ENCODE measurements at regions not wholly inside any gene's neighbourhood (a gene's known extent, or its start where the extent isn't known, plus 50 kb on each side); places are given as distances from the start of the nearest gene placed in this dataset.

DNA sequence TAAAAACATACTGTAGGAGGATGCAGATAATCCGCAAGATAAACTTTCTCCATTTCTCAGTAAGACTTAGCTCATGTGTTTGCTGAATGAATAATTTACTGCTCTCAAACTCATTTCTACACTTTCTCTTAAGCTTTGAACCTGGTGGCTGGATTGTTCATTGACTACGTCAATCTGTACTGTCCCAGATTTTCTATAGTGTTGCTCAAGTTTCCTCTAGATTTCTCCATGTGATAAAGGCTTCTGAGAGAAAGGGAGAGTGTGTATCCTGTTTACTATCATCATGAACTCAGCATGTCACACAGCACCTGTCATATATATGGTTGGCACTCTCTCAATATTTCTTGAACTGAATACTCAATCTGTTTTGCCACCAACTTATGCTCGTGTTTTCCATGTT lies 518.0 kb upstream of the TBX3 start:
- no peak for DNase-seq

DNA sequence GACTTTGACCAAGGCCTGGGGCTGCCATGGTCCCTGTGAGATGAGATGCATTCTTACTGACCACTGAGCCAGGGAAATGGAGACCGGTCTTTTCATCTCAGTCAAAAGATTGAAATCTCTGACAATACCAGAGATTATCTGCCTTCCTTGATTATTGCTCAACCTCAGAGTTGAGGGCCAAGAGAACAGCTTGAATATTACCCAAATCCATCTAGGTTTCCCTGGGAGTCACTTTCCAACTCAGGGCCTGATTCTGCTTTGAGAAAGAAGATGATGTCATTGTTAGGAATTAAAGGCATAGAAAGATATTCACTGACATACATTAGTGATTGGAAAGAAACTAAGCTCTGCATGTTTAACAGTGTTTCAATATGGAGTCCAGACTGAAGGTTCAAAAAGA lies 515.9 kb upstream of the TBX3 start:
- no peak for DNase-seq

DNA sequence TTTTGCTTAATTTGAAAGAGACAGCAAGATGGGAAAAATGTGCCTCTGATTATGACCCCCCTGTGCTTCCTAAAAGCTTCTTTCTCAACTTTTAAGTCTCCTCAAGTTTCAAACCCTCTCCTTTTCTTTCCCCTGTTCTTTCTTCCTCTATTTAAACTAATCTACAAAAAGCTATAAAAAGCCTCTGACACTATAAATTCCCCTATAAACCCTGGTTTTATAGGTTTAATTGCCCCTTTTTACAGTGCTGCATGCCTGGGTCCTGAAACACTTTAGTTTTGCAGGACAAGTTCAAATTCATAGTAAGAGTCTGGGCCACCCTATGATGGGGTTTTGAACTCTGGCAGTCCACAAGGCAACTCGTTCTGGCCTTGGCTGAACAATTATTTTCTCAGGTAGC lies 510.9 kb upstream of the TBX3 start:
- no peak for DNase-seq

DNA sequence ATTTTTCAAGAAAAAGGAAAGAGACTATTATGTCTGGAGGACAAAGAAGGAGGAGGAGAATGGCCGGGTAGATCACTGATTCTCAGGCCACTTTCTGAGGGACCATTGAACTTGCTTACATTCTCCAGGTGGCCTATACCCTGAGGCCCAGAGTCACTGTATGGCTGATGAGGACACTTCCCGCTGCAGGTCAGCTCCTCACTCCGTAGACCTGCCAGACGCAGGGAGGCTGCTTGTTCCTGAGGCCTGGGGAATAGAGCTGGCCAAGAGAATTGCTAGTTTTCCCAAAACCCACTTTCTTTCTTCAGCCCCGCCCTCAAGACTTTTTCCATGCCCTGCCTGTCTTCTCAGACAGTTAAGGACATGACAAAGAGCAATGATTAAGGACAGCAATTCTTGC lies 510.5 kb upstream of the TBX3 start:
- no peak for DNase-seq

DNA sequence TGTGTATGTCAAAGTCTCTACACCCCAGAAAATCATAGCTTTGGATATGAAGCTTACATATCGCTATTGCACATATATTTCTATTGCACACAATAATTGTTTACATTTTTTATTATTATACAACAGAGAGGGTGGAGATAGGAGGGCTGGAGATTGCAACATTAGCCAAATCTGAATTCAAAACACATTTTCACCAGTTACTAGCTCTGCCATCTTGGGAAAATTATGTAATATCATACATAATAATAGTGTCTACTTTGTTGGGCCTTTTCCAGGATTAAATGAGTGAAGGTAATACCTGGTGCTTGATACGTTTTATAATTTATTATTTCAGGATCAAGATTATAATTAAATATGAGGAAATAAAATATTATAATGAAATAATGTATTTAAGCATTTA lies 507.4 kb upstream of the TBX3 start:
- DNase-seq: no peak

DNA sequence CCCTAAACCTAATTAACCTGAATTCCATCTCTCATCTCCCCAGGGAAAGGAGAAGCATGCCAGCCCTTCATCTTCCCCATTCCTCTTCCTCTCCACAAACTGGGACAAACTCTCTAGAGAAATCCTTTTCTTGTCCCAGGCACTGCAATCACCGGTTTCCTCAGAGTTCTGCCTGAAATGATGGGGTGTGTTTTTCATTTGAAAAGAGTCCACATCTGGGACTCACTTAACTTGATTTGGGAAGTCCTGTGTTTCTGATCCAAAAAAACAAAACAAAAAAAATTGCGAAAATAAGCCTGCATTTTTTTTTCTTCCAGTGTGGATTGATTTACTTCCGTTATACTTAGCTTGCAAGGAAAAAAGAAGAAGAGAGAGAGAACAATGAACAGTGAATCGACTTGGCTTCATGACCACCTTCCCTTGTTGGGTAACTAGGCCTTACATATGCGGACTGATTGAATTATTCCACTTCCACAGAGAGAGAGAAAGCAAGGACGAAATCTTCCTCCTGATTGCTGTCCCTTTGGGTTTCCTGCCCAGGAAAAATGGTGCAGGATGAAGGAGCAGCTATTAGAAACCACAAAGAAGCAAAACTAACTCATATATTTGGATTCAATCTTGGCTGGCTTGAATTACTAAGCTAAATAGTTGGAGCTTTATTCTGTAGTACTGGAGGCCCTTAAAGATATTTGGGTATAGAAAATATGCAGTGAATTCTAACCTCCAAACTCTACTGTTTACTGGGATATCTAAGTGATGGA lies 506.2 kb upstream of the TBX3 start:
- DNase-seq: no peak

DNA sequence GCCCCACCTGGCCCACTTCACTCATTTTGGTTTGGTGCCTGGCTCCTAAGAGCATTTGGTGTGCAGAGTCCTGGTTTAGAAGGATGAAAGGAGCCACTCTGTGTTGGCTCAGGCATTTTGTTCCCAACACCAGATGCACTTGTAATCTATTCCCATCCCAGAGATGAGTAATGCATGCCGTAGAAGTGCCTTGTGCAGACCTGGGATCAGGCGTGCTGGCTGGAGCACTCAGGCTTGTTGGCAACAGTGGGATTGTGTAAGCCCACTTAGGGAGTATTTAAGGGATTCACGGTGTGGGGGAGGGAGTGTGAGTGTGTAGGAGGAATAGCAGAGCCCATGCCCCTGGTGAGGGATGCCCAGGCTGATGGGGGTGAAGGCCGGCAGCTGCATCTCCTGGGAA lies 501.5 kb upstream of the TBX3 start:
- DNase-seq: no peak

DNA sequence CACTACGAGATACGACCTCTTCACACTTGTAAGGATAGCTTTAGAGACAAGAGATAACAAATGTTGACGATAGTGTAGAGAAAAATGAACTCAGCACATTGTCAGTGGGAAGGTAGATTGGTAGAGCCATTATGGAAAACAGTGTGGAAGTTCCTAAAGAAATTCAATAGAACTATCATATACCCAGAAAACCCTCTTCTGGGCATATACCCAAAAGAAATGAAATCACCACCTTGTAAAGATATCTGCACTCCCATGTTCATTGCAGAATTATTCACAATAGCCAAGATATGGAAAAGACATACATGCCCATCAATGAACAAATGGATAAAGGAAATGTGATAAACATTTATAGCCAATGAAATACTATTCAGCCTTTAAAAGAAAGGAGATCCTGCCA lies 499.8 kb upstream of the TBX3 start:
- DNase-seq: no peak

DNA sequence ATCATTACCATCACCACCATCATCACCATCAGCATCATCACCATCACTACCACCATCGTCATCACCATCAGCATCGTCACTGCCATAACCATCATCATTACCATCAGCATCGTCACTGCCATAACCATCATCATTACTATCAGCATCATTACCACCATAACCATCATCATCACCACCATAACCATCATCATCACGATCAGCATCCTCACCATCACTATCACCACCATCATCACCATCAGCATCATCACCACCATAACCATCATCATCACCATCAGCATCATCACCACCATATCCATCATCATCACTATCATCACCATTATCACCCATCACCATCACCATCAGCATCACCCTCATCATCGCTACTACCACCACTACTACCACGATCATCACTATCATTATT lies 493.9 kb upstream of the TBX3 start:
- DNase-seq: no peak

DNA sequence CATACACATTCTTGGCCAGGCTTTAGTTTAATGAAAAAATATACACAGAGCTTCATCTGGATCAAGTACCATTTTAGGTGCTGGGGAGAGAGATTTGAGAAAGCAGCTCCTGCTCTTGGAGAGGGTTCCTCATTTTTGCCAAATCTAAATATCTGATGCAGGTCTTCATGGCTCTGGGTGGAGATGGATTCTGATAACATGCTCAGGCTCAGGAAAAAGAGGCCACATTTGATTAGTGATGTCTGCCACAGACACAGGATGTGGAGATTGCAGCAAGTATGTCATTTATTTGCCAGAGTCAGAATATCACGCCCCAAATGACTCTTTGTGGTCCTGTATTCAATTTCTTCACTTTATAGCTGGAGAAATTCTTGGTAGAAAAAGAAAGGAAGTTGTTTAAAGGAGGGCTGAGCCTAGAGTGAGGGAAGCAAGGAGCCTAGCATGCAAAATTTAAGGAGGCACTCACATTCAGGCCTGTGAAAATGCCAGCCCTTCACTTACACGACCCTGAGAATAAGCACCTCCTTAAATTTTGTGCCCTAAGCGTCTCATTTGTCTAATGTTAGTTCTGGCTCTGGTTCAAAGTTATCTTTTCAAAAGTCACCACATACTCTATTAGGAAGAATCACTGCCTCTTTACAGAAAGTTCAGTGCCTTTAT lies 492.9 kb upstream of the TBX3 start:
- no peak for DNase-seq

DNA sequence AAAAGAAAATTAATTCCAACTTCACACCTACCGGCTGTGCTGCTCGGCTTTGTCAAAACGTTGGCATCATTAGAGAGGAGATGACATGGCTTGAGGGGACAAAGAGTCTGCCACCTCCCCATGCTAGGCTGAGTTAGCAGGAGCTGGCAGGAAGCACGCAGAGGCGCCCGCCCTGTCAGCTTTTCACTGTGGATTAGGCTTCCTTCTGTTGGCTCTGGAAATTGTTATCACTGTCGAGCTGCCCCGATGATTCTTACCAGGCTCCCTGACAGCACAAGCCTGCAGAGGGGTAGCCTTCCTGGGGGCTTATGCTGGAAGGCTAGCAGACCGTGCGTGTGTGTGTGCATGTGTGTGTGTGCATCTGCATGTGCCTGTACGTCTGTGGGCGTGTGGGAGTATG lies 490.9 kb upstream of the TBX3 start:
- DNase-seq: no peak

DNA sequence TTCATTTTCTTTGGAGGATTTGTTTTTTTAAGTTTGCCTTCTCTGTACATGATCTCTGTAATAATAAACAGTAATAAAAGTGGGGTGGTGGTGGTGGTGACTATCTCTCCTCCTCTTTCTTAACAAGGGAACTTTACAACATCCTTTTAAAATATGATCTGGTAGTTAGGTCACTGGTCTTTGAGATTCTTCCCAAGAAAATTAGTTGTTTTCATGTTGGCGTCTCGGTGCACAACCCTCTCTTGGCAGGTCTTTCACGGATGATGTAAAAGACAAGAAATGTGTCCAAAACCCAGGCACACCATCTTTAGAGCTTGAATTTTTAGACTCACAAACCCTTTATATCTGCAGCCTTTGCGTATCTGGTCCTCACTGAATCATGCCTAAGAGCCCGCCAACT lies 488.5 kb upstream of the TBX3 start:
- no peak for DNase-seq

DNA sequence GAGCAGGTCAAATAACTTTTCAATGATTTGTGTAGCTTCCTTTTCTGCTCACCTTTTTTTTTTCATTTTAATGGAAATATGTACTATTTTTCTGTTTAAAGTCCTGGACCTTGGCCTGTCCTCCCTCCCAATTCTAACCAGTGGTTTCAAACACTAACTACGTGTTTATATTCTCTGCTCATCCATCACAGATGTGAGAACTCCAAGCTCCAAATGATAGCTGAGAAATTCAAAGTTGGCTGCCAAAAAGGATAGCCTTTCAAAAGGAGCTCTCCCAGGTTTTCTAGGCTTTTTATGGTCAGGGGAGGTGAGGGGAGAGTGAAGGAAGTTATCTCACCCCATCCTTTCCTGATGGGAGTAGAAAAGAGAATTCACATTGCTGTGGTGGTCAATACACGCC lies 486.0 kb upstream of the TBX3 start:
- no peak for DNase-seq

DNA sequence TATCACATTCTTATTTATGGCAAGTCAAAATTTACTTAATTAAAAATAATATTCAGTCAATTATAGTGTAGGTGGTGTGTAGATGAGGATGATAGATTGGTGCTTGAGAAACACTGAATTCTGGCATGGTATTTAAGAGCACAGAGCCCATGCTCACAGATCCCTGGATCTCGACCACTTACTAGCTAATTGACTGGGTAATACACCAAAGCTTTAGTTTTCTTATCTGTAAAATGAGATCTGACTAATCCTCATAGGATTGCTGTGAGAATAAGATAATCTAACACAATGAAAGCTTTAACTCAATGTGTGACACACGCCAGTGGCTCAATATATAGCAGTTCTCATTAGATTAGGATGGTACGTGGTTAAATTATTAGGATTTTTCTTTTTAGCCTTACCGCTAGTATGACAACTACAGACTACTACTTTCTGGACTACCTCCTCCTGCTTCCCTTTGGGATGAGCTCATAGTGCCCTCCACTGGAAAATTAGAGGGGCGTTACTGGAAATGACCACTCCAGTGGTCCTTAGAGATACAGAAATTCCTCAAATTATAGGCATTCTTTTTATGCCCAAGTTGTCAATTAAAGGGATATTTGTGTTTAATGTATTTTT lies 482.8 kb upstream of the TBX3 start:
- DNase-seq: no peak

DNA sequence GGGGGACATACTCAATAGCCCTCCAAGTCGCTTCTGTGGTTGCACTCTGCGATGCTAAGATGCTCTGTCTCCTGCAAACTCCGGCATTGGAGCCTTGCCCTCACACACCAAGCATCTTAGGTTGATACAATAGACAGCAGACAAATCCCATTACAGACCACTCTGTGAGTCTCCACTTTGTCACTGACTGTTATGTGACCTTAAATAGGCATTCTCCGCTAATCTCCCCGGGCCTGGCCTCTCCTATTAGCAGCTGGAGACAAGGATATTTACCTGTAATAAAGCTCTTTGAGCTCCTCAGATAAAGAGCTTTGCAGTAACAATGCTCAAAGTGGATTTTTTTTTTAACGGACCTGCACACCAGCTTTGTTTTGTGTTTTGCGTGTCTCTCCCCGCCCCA lies 479.7 kb upstream of the TBX3 start:
- no peak for DNase-seq

DNA sequence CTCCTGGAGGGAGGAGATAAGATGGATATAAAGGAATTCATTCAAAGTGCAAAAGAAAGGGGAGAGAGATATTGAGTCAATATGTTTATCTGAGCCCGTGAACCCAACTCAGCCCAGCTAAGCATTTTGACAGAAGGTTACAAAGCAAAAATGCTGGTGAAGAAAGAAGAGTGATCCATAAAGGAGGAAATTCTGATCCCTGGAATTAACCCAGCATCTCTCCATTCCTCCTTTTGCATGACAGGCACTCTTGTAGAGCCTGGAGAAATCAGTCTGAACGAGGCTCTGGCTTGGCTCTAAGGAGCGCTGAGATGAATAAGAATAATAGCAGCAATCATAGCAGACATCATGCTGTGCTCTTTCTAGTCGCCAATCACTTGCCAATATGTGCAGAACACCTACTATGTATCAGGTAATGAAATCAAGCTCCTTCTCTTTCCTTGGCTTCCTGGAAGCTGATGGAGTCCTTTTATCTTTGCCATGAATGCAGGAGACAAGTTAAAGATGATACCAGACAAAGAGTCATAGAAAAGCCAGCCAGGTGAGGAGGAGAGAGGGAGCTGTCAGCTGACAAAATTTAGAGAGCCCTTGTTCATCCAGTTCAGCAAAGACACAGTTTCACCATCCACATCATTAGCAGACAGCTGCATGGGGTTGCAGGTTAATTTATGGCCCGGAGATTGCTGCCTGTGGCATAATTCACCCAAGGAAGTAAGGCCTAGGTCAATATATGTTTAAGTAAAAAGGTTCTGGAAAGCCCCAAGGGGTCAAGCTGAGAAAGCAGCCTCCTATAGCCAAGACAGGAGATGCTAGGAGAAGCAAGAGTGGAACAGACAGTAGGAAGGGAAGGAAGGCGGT lies 476.5 kb upstream of the TBX3 start:
- no peak for DNase-seq

DNA sequence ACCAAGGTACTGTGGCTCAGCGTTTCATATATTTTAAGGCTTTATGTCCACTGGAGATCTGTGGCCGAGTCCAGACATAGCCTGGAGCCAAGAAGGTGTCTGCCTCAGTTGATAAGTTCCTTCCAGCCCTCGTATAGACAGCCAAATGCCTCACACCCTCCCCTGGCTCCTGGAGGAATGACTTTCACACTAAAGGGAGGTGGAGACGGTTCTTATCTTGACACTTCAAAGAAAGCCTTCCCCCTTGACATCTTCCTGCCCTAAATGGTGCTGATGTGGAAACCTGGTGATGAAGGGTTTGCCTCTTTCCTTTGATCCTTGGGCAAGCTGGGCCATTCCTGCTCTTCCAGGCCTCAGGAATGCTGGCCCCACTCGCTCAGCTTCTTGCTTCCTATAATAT lies 474.8 kb upstream of the TBX3 start:
- DNase-seq: no peak

DNA sequence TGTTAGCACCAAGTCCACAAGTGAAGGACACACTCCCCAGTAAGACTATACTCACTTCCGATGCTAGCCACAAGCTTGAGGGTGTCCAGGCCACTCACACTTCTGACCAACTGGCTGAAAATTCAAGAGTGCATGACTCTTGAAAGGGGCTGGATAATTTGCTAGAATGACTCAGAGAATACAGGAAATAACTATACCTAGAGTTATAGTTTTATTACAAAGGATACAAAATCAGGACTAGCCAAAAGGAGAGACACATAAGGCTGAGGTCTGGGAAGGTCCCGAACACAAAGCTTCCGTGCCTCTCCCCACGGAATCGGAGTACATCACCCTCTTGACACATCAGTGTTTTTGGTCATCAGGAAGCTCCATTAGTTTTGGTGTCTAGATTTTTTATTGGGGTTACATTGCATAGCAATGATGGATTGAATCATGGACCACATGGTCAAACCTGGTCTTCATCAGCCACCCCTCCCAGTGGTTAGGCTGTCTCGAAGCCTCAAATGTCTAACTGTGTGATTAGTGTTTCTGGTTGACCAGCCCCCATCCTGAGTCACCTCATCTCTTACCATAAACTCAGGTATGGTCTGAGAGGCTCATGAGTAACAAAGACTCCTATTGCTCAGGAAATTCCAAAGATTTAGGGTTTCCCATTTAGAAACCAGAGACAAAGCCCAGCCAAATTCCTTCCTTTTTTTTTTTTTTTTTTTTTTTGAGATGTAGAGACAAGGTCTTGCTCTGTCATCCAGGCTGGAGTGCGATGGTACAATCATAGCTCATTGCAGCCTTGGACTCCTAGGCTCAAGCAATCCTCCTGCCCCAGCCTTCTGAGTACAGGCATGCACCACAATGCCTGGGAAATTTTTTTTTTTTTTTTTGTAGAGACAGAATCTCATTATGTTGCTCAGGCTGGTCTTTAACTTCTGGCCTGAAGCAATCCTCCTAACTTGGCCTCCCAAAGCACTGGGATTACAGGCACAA lies 472.0 kb upstream of the TBX3 start:
- DNase-seq: no peak

DNA sequence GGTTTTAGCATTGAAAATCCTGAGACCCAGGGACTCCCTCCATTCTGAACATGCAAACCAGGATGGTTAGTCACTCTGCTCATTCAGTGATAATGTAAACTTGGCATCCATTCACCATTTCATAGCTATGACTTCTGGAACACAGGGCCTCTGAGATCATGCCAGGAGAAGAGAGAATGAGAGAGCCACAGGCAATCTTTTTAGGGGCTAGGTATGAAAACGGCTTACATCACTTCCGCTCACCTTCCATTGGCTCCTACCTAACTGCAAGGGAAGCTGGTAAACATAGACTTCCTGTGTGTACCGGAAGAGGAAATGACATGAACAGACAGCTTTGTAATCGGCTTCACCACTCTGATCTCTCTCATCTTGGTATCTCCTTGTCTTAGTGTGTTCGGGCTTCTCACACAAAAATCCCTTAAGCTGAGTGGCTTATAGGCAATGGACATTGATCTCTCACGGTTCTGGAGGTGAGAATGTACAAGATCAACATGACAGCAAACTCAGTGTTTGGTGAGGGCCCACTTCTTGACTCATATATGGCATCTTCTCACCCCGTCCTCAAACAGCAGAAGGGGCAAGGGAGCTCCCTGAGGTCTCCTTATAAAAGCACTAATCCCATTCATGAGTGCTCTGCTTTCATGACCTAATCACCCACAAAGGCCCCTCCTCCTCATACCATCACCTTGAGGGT lies 465.9 kb upstream of the TBX3 start:
- DNase-seq: no peak

DNA sequence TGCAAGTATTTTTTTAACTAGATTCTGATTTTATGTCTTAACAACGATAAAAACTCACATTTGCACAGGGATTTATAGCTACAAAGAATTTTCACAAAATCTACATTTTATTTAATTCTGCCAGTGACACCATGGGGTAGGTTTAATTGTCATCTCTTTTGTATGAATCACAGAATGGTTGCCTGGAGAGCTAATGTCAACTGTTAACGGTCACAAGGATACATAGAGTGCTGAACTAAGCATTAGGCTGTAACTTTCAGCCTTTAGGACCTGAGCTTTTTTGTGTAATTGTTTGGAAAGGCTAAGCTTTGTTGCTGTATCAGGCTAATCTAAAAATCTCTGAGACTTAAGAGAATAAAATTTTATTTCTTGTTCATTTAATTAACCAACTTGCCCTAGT lies 465.3 kb upstream of the TBX3 start:
- DNase-seq: no peak

DNA sequence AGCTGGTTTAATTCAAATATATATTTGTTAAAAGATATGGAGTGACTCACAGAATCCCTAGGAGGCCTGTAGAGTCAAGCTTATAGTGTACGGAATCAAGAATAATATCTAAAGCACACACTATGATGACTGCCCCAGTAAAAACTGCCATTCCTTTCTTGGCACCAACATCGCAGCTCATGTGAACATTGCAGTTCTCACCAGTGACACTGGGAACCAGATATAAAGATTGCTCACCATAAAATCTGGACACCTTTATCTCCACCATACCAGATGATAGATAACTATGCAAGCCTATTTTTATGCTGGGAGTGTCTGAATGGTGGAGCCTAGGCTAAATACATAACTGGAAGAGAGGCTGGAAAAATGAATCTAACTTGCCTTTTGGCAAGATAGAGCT lies 463.9 kb upstream of the TBX3 start:
- DNase-seq: no peak

DNA sequence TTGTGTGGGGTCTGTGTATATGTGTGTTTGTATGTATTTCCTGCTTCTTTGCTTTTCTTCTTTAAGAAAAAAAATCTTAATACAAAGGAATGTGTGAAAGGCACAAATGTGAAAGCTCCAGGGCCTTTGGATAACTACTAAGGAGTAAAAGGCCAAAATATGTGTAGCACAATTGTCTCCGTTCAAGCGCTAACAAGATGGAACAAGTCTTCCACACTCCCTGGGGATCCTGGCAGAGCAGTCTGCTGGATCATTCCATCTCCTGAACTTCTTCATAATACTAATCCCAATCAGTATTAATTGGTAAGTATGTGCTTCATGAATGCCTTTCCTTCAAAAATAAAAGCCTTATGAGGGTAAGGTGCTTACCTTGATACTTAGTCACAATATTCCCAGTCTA lies 462.5 kb upstream of the TBX3 start:
- no peak for DNase-seq

All from CD4-positive, alpha-beta T cell treated with Interferon alpha-2 for 1 hour (primary cell).